Kidney capillary endothelial cell (primary cell): ENCODE measurements at regions not wholly inside any gene's neighbourhood (a gene's known extent, or its start where the extent isn't known, plus 50 kb on each side); places are given as distances from the start of the nearest gene placed in this dataset.
"Not testable (repeated sequence)": the region's sequence is repeated elsewhere in the genome, so short reads cannot be mapped to it uniquely, and the experiment has no call there.

Experiments
- DNase-seq: peaks from one replicate; pipeline ENCODE4 v3.0.0-alpha.2; 2018; ENCODE audit warnings: low spot score

- DNase-seq: no peak
Measured at GRCh38 chr9:118652258-118652657, 717.0 kb downstream of the BRINP1 start.

- no peak for DNase-seq
Measured at GRCh38 chr9:118652912-118653311, 716.3 kb downstream of the BRINP1 start.

GRCh38 chr9:118659011-118659410 lies 710.2 kb downstream of the BRINP1 start:
- no peak for DNase-seq

GRCh38 chr9:118665226-118665919 lies 703.9 kb downstream of the BRINP1 start:
- no peak for DNase-seq

- DNase-seq: no peak
Measured at GRCh38 chr9:118670011-118670953, 699.0 kb downstream of the BRINP1 start.

GRCh38 chr9:118674942-118675341 lies 694.3 kb downstream of the BRINP1 start:
- DNase-seq: no peak

- DNase-seq: not testable (repeated sequence)
Measured at GRCh38 chr9:118677936-118678653, 691.1 kb downstream of the BRINP1 start.

- peak; percentile 13 for DNase-seq
Measured at GRCh38 chr9:118686959-118687358, 682.3 kb downstream of the BRINP1 start.

GRCh38 chr9:118689280-118689679 lies 680.0 kb downstream of the BRINP1 start:
- DNase-seq: no peak

GRCh38 chr9:118692613-118693012 lies 676.6 kb downstream of the BRINP1 start:
- DNase-seq: no peak

- DNase-seq: no peak
Measured at GRCh38 chr9:118693645-118694044, 675.6 kb downstream of the BRINP1 start.

- DNase-seq: not testable (repeated sequence)
Measured at GRCh38 chr9:118695249-118695648, 674.0 kb downstream of the BRINP1 start.

GRCh38 chr9:118701985-118702384 lies 667.2 kb downstream of the BRINP1 start:
- DNase-seq: no peak

GRCh38 chr9:118711843-118712242 lies 657.4 kb downstream of the BRINP1 start:
- no peak for DNase-seq

- no peak for DNase-seq
Measured at GRCh38 chr9:118721276-118721675, 648.0 kb downstream of the BRINP1 start.

GRCh38 chr9:118721923-118722322 lies 647.3 kb downstream of the BRINP1 start:
- no peak for DNase-seq

GRCh38 chr9:118729981-118730380 lies 639.3 kb downstream of the BRINP1 start:
- no peak for DNase-seq

- DNase-seq: no peak
Measured at GRCh38 chr9:118732998-118733397, 636.2 kb downstream of the BRINP1 start.

- no peak for DNase-seq
Measured at GRCh38 chr9:118734696-118735095, 634.5 kb downstream of the BRINP1 start.

- no peak for DNase-seq
Measured at GRCh38 chr9:118736406-118736805, 632.8 kb downstream of the BRINP1 start.

GRCh38 chr9:118751077-118751847 lies 618.0 kb downstream of the BRINP1 start:
- no peak for DNase-seq

- DNase-seq: no peak
Measured at GRCh38 chr9:118751848-118752223, 617.4 kb downstream of the BRINP1 start.
